D721Med (cell line): ENCODE measurements at regions not wholly inside any gene's neighbourhood (a gene's known extent, or its start where the extent isn't known, plus 50 kb on each side); places are given as distances from the start of the nearest gene placed in this dataset.

ENCODE experiments used
- DNase-seq: peaks from one replicate; pipeline ENCODE4 v3.0.0; 2011; ENCODE audit warnings: low spot score; ENCODE audit not compliant: insufficient read length
- FAIRE-seq: peaks from 2 replicates; lab custom pipeline; 2011; peaks lifted over from hg19 to GRCh38; lab: Jason Lieb, UNC
- CTCF ChIP-seq: IDR thresholded peaks from 2 replicates; pipeline ENCODE4 v1.5.1; 2012; ENCODE audit warnings: mild to moderate bottlenecking, control low read depth; ENCODE audit not compliant: insufficient read depth; ENCODE audit errors: missing control alignments

- DNase-seq (no peak), FAIRE-seq (no peak)
- no peak for TF ChIP-seq CTCF
These were observed 364.5 kb upstream of the RGPD4 start for GRCh38 chr2:107462181-107462580.

- FAIRE-seq, result no peak
- no peak for TF ChIP-seq CTCF
These were observed 360.5 kb upstream of the RGPD4 start for GRCh38 chr2:107466241-107466640.

GRCh38 chr2:107466984-107467773 lies 359.5 kb upstream of the RGPD4 start:
- FAIRE-seq, result no peak
- TF ChIP-seq CTCF, result no peak

More at GRCh38 chr2:107466241-107466640, 360.5 kb upstream of the RGPD4 start:
- DNase-seq, result no peak

GRCh38 chr2:107469437-107469995 lies 357.2 kb upstream of the RGPD4 start:
- no peak for TF ChIP-seq CTCF
- no peak for FAIRE-seq

More at GRCh38 chr2:107466984-107467773, 359.5 kb upstream of the RGPD4 start:
- DNase-seq, result no peak

GRCh38 chr2:107473150-107473549 lies 353.5 kb upstream of the RGPD4 start:
- TF ChIP-seq CTCF, result no peak
- FAIRE-seq (no peak), DNase-seq (no peak)

More at GRCh38 chr2:107469437-107469995, 357.2 kb upstream of the RGPD4 start:
- DNase-seq, result no peak

- no peak for TF ChIP-seq CTCF
- no peak for DNase-seq
- FAIRE-seq, result no peak
These were observed 350.8 kb upstream of the RGPD4 start for GRCh38 chr2:107475859-107476258.

GRCh38 chr2:107502539-107502938 lies 324.2 kb upstream of the RGPD4 start:
- TF ChIP-seq CTCF, result no peak
- DNase-seq (no peak), FAIRE-seq (no peak)
